AG10803 (cell line): ENCODE measurements at regions not wholly inside any gene's neighbourhood (a gene's known extent, or its start where the extent isn't known, plus 50 kb on each side); places are given as distances from the start of the nearest gene placed in this dataset.

Source experiments
- DNase-seq: peaks from one replicate; pipeline ENCODE4 v3.0.0; 2010; ENCODE audit warnings: low read depth
- H3K4me3 ChIP-seq: 2 replicates; pipeline ENCODE4 v1.5.1; 2011; ENCODE audit warnings: mild to moderate bottlenecking, low read length, control low read depth
- CTCF ChIP-seq: conservative IDR thresholded peaks from 2 replicates; pipeline ENCODE4 v1.5.1; 2011; ENCODE audit warnings: mild to moderate bottlenecking, low read length, control low read depth, inconsistent platforms

- no peak overlapping the region for H3K4me3 ChIP-seq
- DNase-seq, result peak; percentile 80
- TF ChIP-seq CTCF, result peak; percentile 68
Measured at GRCh38 chr19:32287811-32288227, 57.6 kb upstream of the ZNF507 start.

- no peak for DNase-seq
- no peak overlapping the region for H3K4me3 ChIP-seq
- TF ChIP-seq CTCF, result no peak
Measured at GRCh38 chr19:32289566-32290210, 55.7 kb upstream of the ZNF507 start.

- no peak for TF ChIP-seq CTCF
- no peak overlapping the region for H3K4me3 ChIP-seq
- no peak for DNase-seq
Measured at GRCh38 chr19:32291876-32292275, 53.5 kb upstream of the ZNF507 start.

GRCh38 chr19:32294871-32295438 is 50.5 kb upstream of the ZNF507 start:
- TF ChIP-seq CTCF, result no peak
- no peak for DNase-seq
- no peak overlapping the region for H3K4me3 ChIP-seq
